HG03457 (cell line): ENCODE measurements at regions not wholly inside any gene's neighbourhood (a gene's known extent, or its start where the extent isn't known, plus 50 kb on each side); places are given as distances from the start of the nearest gene placed in this dataset.

Source experiments
- ATAC-seq: cut with Tn5 transposase; IDR thresholded peaks from one replicate; pipeline ENCODE4 v1.9.1; 2021; ENCODE audit warnings: moderate number of reproducible peaks; ENCODE audit not compliant: unreplicated experiment

- no peak for ATAC-seq
Observed at GRCh38 chr4:24121395-24122175, 231.7 kb upstream of the PPARGC1A start.

- no peak for ATAC-seq
Observed at GRCh38 chr4:24117975-24118374, 228.1 kb upstream of the PPARGC1A start.

GRCh38 chr4:24116107-24116506, 226.3 kb upstream of the PPARGC1A start:
- no peak for ATAC-seq

- ATAC-seq = no peak
Observed at GRCh38 chr4:24114919-24115500, 225.2 kb upstream of the PPARGC1A start.

- no peak for ATAC-seq
Observed at GRCh38 chr4:24114444-24114843, 224.6 kb upstream of the PPARGC1A start.

- no peak for ATAC-seq
Observed at GRCh38 chr4:24112466-24112865, 222.6 kb upstream of the PPARGC1A start.

GRCh38 chr4:24108567-24108966, 218.7 kb upstream of the PPARGC1A start:
- no peak for ATAC-seq

GRCh38 chr4:24105327-24106038, 215.6 kb upstream of the PPARGC1A start:
- ATAC-seq = no peak

GRCh38 chr4:24104158-24104565, 214.3 kb upstream of the PPARGC1A start:
- ATAC-seq = no peak

GRCh38 chr4:24103434-24104157, 213.7 kb upstream of the PPARGC1A start:
- ATAC-seq = no peak

GRCh38 chr4:24102621-24103020, 212.8 kb upstream of the PPARGC1A start:
- no peak for ATAC-seq

- no peak for ATAC-seq
Observed at GRCh38 chr4:24096603-24097002, 206.8 kb upstream of the PPARGC1A start.

- ATAC-seq = no peak
Observed at GRCh38 chr4:24094726-24095125, 204.9 kb upstream of the PPARGC1A start.

GRCh38 chr4:24093446-24093845, 203.6 kb upstream of the PPARGC1A start:
- ATAC-seq = no peak

GRCh38 chr4:24091639-24092233, 201.9 kb upstream of the PPARGC1A start:
- ATAC-seq = no peak

GRCh38 chr4:24089851-24090534, 200.1 kb upstream of the PPARGC1A start:
- ATAC-seq = no peak

- no peak for ATAC-seq
Observed at GRCh38 chr4:24080871-24081270, 191.0 kb upstream of the PPARGC1A start.

- no peak for ATAC-seq
Observed at GRCh38 chr4:24078347-24078962, 188.6 kb upstream of the PPARGC1A start.

GRCh38 chr4:24076811-24077210, 187.0 kb upstream of the PPARGC1A start:
- ATAC-seq = no peak

GRCh38 chr4:24073948-24074347, 184.1 kb upstream of the PPARGC1A start:
- no peak for ATAC-seq
